ENCODE measurements at regions not wholly inside any gene's neighbourhood (a gene's known extent, or its start where the extent isn't known, plus 50 kb on each side); places are given as distances from the start of the nearest gene placed in this dataset.
"Not testable (repeated sequence)": the region's sequence is repeated elsewhere in the genome, so short reads cannot be mapped to it uniquely, and the experiment has no call there.

DNA sequence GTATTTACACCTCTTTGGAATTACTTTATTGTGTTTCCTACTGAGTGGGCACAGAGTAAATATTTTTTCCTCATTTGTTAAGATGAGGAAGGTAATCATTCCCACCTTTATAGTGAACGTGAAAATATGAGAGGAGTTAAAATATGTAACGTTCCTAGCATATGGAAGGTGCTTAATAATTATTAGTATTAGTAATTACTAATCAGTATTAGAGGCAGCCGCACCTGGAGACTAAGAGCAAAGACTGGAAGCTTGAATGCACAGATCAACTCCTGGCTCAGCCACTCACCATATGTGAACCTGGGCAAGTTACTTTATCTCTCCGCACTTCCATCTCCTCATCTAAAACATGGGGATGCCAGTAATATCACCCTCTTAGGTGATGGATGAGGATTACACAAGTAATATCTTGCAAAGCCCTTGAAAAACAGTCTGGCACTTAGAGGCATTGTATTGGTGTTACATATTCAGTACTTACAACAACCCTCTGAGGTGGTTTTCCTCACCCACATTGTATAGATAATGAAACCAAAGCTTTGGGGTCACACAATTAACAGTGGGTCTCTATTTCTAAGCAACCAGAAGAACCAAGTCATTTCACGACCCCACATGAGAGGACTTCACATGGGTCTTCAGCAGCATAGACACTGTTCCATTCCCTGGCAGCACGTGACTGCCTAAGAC, 100.3 kb upstream of the KCTD1 start:
- no peak for DNase-seq

DNA sequence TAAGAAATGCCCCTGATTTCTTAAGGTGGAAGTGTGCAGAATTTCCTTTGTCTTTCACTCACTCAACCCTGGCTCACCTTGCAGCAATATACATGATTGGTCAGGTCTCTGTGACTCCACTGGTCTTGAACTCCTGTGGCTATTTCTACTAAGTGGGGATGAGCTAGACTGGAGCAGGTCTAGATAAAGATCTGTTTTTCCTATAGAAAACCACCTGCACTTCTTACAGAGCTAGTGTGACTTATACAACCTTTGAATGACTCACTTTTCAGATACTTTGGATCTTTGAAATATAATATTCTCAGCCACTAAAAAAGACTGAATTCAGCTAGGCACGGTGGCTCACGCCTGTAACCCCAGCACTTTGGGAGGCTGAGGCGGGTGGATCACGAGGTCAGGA, 98.5 kb upstream of the KCTD1 start:
- no peak for DNase-seq

DNA sequence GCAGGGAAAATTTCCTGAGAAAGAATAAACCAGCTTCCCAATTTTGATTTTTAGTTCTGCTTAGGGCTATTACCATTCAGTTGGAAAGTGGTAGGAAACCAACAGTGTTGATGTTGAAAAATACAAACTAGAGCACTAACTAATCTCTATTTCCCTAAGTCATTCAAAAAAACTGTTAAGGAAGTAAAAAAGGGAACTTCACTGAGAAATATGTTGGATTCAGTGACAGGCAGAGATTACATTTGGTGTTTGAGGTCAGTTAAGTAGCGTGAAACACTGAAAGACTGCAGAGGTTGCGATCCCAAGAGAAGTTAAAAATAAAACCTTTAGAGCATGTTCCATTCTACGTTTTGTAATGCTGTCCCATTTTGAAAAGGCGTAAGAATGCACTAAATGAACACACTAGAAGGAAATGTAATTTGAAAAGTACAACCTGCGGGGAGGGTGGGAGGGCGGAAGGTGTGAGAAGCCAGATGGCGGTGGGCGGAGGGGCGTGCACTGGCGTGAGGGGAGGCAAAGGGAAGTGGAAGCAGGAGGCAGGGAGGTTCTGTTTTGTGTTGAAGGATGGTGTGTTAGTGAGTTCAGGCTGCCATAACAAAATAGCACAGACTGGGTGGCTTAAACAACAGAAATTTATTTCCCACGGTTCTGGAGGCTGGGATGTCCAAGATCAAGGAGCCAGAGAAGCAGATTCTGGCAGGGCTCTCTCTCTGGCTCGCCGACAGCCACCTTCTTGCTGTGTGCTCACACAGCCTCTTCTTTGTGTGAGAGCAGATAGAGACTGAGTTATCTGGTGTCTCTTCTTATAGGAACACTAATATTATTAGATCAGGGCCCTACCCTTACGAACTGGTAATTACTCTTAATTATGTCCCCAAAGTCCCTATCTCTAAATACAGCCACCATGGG, 94.3 kb upstream of the KCTD1 start:
- peak; percentile 72 for DNase-seq

DNA sequence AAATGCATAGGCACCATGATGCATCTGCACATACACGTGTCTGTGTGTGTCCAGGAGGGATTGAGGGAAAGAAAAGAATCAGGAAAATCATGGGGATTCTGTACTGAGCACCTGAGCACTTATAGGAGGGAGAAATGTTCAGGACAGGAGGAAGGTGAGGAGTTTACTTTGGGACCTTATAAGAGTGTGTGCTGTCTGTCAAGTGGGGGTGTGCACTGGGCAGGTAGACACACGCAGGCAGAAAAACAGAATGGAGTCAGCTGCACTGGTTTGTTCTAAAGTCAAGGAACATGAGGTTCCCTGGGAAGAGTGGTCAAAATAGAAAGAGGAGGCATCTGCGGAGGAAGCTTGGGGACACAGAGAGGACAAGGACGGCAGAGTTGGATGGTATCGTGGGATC, 92.2 kb upstream of the KCTD1 start:
- no peak for DNase-seq

DNA sequence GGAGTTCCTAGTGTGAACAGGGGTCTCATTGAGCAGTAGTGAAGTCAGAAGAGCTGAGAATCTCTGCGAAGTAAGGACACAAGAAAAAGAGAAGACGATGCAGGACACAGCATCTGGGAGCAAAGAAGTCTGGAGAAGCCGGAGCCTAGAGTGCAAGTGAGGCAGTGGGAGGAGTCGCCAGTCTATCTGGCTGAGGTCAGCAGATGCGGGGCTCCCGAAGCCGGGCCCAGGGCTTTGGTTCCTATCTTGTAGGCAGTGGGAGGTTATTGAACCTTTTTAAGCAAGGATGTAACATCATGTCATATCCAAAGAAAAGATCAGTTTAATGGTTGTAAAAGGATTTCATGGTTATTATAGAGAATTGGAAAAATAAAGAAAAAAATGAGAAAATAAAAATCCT, 90.8 kb upstream of the KCTD1 start:
- no peak for DNase-seq

DNA sequence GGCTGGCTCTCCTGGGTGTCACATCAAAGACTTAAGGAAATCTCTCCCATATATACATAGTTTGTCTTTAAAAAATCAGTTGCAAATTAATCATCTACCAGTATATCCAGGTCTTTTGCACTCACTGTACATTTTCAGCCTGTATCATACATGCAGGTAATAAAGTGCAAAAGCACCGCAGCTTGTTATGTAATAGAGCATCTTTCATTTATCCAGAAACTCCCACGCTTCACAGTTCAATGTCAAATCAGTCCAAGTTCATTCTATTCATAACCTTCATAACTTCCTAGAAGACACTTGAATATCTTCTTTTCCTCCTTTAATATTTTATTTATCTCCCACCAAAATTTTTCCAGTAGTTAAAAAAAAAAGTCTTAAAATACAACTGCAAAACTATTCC, 89.6 kb upstream of the KCTD1 start:
- no peak for DNase-seq

DNA sequence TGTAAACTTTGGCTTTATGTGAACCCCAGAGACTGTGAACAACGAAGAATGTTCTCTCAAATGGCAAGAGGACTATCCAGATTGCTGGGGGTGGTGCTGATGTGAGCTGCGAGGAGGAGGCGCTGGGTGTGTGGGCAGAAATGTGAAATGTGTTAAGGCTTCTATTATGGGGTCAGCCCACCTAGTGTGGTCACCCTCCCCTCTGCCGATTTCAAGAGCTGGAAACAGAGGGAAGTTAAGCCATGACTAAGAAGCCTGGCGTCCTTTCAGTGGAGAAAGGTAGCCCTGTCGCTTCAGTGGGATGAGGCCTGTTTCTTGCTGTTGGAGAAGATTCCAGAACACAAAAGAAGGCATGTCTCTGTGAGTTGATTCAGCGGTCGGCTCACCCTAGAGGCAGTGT, 89.0 kb upstream of the KCTD1 start:
- no peak for DNase-seq

DNA sequence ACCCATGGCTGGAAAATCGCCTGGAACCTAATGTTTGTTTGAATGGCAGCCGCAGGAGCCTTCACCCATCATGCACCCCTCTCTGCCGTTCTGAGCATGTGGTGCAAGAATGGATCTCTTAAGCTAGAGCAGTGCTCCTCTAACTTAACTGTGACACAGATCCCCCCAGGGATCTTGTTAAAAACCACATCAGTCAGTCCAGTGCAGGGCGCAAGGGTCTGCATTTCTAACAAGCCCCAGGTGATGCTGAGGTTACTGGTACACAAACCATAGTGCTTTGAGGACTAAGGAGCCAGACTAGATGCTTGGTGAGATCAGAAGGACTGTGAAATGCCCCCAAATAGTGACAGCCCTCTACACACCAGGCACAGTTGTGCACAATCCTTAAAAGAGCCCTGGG, 87.1 kb upstream of the KCTD1 start:
- no peak for DNase-seq

DNA sequence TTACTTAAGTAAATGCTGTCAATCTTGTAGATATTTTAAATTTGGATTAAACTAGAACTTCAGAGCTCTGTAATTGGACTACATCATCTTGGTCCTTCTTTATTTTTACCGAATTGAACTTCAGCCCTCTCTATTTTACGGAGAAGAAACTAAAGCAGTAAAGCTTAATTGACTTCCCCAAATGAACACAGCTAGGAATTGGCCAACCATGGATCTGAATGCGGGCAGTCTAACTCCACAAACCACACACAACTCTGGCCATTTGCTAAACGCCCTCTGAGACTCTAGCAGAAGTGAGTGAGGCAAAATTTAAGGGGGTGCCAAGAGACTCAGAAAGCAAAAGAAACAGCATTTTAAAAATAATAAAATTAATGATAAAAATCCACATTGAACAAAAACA, 86.3 kb upstream of the KCTD1 start:
- no peak for DNase-seq

DNA sequence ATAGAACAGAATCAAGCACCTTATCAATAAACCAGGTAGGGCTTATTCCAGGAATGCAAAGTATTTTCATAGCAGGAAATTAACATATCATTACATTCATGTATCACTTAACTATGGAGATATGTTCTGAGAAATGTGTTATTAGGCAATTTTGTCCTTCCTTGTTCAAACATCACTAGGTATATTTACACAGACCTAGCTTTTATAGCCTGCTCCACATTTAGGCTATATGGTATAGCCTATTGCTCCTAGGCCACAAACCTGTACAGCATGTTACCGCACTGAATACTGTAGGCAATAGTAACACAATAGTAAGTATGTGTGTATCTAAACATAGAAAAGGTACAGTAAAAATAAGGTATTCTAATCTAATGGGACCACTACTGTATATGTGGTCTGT, 82.8 kb upstream of the KCTD1 start:
- no peak for DNase-seq

DNA sequence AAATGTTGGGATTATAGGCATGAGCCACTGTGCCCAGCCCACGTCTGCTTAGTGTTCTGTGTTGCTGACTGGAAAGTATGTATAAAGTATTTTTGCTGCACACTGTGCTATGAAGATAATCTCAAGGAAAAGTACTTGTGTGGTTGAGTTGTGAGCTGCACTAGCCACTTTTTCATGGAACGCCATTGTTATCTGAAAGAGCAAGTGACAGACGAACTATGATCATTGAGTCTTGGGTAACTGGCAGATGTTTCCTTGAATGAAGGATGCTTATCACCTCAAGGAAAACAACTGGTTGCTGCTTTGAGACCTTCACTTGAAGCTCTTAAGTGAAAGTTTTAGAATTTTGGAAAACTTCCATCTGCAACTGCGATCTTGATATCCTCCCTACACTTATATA, 82.2 kb upstream of the KCTD1 start:
- DNase-seq = peak; percentile 66

DNA sequence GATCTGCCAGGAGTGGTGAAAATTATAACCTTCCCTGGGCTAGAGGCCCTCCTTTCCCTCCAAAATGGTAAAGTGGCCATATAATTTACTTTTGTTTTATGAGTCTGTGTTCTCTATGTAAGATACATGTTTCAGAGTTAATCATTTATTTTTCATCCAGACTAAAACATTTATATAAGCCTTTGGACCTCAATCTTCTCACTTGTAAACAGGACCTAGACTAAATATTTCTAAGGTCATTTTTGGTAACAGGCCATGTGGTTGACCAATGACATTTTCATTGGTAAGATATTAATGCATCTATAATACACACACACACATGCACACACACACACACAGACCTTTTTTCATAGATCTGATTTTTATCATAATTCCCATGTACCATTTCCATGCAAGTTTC, 79.7 kb upstream of the KCTD1 start:
- no peak for DNase-seq

DNA sequence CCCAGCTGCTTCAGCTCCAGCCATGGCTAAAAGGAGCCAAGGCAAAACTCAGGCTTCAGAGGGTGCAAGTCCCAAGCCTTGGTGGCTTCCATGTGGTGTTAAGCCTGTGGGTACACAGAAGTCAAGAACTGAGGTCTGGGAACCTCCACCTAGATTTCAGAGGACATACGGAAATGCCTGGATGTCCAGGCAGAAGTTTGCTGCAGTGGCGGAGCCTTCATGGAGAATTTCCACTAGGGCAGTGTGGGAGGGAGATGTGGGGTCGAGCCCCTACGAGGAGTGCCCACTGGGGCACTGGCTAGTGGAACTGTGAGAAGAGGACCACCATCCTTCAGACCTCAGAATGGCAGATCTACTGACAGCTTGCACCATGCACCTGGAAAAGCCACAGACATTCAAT, 76.1 kb upstream of the KCTD1 start:
- DNase-seq = no peak

DNA sequence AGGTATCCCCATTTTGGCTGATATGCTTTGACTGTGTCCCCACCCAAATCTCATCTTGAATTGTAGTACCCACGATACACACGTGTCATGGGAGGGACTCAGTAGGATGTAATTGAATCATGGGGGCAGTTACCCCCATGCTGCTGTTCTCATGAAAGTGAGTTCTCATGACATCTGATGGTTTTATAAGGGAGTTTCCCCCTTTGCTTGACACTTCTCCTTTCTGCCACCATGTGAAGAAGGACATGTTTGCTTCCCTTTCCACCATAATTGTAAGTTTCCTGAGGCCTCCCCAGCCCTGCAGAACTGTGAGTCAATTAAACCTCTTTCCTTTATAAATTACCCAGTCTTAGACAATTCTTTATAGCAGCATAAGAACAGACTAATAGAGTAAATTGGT, 75.0 kb upstream of the KCTD1 start:
- DNase-seq = not testable (repeated sequence)

DNA sequence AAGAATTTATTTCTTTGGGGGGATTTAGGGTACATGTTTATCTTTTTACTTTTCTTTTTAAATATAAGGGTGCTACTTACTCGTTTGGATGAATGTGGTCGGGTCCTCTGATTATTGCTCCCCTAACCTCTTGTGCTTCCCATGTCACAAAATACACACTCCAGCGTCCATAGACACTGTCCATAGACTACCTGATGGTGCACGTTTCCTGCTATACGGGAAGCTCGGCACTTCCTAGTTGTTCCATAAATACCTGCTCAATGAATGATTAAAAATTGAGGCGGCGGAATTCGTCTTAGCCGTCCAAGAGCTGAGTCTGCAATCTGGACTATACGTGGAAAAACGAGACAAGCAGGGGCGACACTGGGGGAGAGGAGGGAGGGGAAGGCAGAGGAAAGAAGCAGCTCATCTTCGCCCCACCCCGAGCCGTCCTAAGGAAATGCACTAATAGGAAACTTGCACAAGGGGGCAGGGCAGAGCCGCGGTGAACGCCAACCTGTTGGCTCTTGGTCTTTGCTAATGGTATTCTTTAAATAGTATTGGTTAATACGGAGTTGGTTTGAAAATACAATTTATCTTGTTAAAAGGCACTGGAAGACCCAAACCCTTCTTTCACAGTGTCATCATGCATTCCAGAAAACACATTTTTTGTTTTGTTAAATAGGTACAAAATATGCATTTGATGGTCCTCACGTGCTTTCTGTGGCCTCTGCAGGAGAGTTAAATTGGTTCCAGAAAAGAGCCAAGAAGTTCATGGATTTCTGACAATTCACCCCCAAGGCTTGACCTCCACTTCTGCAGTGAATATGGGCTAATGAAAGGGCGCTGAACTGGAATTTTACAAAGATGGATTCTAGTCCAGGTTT, 73.0 kb upstream of the KCTD1 start:
- DNase-seq = peak; percentile 83

DNA sequence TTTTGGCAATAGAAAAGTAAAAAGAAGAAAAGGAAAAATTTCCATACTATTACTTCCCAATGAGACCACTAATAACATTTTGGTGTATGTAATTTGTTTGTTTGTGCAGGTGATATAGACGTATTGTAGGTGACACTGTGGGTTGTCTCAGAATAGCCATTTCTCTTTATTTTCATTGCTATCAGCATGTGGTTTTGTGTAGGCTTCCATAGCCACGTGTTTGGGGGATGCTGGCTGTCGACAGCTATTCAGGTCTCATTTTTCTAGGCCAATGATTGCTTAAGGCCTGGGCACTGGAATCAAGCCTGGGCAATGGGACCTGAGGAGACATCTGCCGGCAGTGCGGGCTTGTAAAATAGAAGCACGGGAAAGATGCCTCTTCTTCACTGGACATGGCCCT, 71.0 kb upstream of the KCTD1 start:
- DNase-seq = no peak

DNA sequence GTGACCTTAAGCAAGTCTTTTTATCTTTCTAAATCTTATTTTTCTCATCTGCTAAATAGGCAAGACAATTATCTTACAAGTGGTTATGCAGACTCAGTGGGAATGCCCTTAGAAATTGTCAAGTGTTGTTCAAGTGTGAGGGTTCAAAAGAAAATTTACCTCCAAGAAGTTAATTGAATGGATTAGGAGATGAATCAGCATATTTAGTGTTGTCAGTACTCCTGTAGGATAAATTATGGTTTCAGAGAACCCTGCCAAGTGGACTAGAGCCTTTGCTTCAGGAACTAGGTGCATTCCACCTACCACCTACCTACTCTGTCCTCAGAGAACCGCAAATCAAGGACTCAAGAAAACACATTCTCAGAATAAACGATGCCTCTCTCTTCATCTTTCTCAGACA, 69.8 kb upstream of the KCTD1 start:
- no peak for DNase-seq

DNA sequence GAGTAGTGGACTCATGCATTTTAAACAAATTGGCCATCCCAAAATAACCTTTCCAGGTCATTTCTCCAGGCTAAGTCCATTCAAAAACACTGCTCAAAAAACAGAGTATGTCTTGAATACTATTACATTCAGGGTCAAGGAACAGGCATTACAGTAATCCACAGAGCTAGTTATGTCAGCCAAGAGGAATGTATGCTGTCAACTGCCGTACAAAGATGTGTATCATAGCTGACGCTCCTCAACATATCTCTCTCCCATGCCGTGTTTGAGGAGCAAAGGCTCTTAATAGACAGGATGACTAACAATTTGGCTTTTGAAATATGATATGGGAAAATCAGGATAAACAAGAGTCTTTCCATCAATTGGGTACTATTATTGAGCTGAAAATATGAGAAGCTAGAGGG, 68.8 kb upstream of the KCTD1 start:
- no peak for DNase-seq

DNA sequence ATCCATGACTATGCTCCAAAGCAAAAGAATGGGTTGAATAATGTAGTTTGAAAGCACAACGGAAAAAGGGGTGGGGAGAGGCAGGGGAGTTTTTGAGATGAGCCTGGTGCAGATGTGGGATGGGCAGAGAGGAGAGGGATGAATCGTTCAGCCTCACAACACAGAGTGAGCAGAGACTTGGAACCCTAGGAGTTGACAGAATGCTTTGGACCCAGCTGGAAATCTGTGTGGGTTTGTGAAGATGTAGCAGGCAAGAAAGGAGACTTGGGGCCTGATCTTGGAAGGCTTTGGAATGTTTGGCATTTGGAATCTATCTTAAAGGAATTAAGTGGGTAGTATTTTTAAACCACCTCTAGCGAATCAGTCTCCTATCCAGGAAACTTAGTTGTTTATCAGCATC, 66.0 kb upstream of the KCTD1 start:
- DNase-seq = no peak

Measured in hematopoietic multipotent progenitor cell treated with erythropoietin and hydrocortisone succinate and interleukin-3 and kit ligand, for 4 days (in vitro differentiated cells).